Stomach (tissue), 4 donors: ENCODE measurements at regions not wholly inside any gene's neighbourhood (a gene's known extent, or its start where the extent isn't known, plus 50 kb on each side); places are given as distances from the start of the nearest gene placed in this dataset.

Source experiments
- POLR2A ChIP-seq, 4 donors: fragments of 450-650 bp; IDR thresholded peaks; one replicate each; pipeline ENCODE4 v1.6.1; 2016; ENCODE audit warnings: antibody characterized with exemption in 4 of 4, control low read depth in 2 of 4, mild to moderate bottlenecking in 1 of 4, moderate library complexity in 1 of 4
- POLR2AphosphoS5 ChIP-seq, 3 donors: sonication (generic); formaldehyde crosslinking; IDR thresholded peaks; one replicate each; pipeline ENCODE4 v1.6.1; 2016; ENCODE audit warnings: antibody characterized with exemption in 3 of 3
- TF ChIP-seq, protein P1 (sequence below), 7 experiments: fragments of 450-650 bp in 4 of 7; fragments of 200-600 bp in 3 of 7; sonication (generic) in 3 of 7; IDR thresholded peaks; one replicate each; pipeline ENCODE4 v1.5.1; 2016 to 2019; ENCODE audit warnings: antibody characterized with exemption in 7 of 7, control low read depth in 2 of 7, mild to moderate bottlenecking in 1 of 7

- TF ChIP-seq, protein P1, sequence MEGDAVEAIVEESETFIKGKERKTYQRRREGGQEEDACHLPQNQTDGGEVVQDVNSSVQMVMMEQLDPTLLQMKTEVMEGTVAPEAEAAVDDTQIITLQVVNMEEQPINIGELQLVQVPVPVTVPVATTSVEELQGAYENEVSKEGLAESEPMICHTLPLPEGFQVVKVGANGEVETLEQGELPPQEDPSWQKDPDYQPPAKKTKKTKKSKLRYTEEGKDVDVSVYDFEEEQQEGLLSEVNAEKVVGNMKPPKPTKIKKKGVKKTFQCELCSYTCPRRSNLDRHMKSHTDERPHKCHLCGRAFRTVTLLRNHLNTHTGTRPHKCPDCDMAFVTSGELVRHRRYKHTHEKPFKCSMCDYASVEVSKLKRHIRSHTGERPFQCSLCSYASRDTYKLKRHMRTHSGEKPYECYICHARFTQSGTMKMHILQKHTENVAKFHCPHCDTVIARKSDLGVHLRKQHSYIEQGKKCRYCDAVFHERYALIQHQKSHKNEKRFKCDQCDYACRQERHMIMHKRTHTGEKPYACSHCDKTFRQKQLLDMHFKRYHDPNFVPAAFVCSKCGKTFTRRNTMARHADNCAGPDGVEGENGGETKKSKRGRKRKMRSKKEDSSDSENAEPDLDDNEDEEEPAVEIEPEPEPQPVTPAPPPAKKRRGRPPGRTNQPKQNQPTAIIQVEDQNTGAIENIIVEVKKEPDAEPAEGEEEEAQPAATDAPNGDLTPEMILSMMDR (IDR thresholded peaks at IDR 0.05) = no peak
- TF ChIP-seq POLR2A (IDR thresholded peaks at IDR 0.05) (no peak), POLR2AphosphoS5 (IDR thresholded peaks at IDR 0.05) (no peak)
These were observed 1178.1 kb upstream of the GBE1 start for GRCh38 chr3:82939491-82940097.
